SK-N-SH (cell line): ENCODE measurements at regions not wholly inside any gene's neighbourhood (a gene's known extent, or its start where the extent isn't known, plus 50 kb on each side); places are given as distances from the start of the nearest gene placed in this dataset.

Source experiments
- CTCF ChIA-PET: fragments of 300-600, 350-600 bp; formaldehyde crosslinking; extraction: SDS; loops from one replicate; lab custom pipeline; 2021; lab: Yijun Ruan, JAX
- POLR2A ChIA-PET: fragments of 350-600 bp; sonication (Branson Sonifier 250); formaldehyde crosslinking; extraction: SDS; loops from one replicate; lab custom pipeline; 2020; ENCODE audit warnings: antibody characterized with exemption, inconsistent platforms; lab: Yijun Ruan, JAX
- DNase-seq: peaks from one replicate; pipeline ENCODE4 v3.0.0; 2012
- H2AFZ ChIP-seq: fragments of 200-600 bp; sonication (generic); 2 replicates; pipeline ENCODE4 v1.8.1; 2016; ENCODE audit warnings: antibody characterized with exemption, mild to moderate bottlenecking, low read depth
- H3F3A ChIP-seq: fragments of 200-600 bp; sonication (generic); replicated peaks from 2 replicates; pipeline ENCODE3; 2016; ENCODE audit warnings: antibody characterized with exemption, mild to moderate bottlenecking; ENCODE audit not compliant: insufficient read depth
- H3K27ac ChIP-seq, 2 experiments: fragments of 200-500 bp in 1 of 2; fragments of 200-600 bp in 1 of 2; sonication (Bioruptor generic) in 1 of 2; sonication (generic), shearing (Covaris generic) in 1 of 2; 2 replicates each; pipeline versions ENCODE4 v1.5.1 to v1.6.1; 2014 to 2016; ENCODE audit warnings: low read depth in 2 of 2, inconsistent platforms in 1 of 2, low read length in 1 of 2, mild to moderate bottlenecking in 1 of 2, mixed read lengths in 1 of 2
- H3K27me3 ChIP-seq: fragments of 200-600 bp; sonication (generic), shearing (Covaris generic); 2 replicates; pipeline ENCODE4 v1.6.1; 2016; ENCODE audit warnings: mixed run types; ENCODE audit not compliant: insufficient read depth
- H3K36me3 ChIP-seq, 2 experiments: fragments of 200-500 bp in 1 of 2; fragments of 200-600 bp in 1 of 2; sonication (Bioruptor generic) in 1 of 2; sonication (generic) in 1 of 2; replicated peaks in 1 of 2; 2 replicates each; pipeline versions ENCODE3 to v1.5.1; 2014 to 2016; ENCODE audit warnings: low read length in 1 of 2, mild to moderate bottlenecking in 1 of 2; ENCODE audit not compliant: insufficient read depth in 2 of 2, control insufficient read depth in 1 of 2
- H3K4me1 ChIP-seq, 2 experiments: fragments of 200-500 bp in 1 of 2; fragments of 200-600 bp in 1 of 2; sonication (Bioruptor generic) in 1 of 2; sonication (generic), shearing (Covaris generic) in 1 of 2; 2 replicates each; pipeline versions ENCODE4 v1.5.1 to v1.6.1; 2014 to 2016; ENCODE audit warnings: low read depth in 1 of 2, low read length in 1 of 2, mixed run types in 1 of 2; ENCODE audit not compliant: insufficient read depth in 2 of 2, control insufficient read depth in 1 of 2
- H3K4me2 ChIP-seq: fragments of 200-600 bp; sonication (generic), shearing (Covaris generic); 2 replicates; pipeline ENCODE4 v1.6.1; 2017; ENCODE audit warnings: mixed run types
- H3K4me3 ChIP-seq, 2 experiments: fragments of 200-500 bp in 1 of 2; fragments of 200-600 bp in 1 of 2; sonication (Bioruptor generic) in 1 of 2; sonication (generic), shearing (Covaris generic) in 1 of 2; 2 replicates each; pipeline versions ENCODE4 v1.5.1 to v1.8.1; 2014 to 2016; ENCODE audit warnings: low read depth in 2 of 2, inconsistent platforms in 1 of 2, low read length in 1 of 2, mild to moderate bottlenecking in 1 of 2, mixed read lengths in 1 of 2, moderate library complexity in 1 of 2
- H3K79me2 ChIP-seq: fragments of 200-600 bp; sonication (generic); 2 replicates; pipeline ENCODE4 v1.8.1; 2017; ENCODE audit warnings: mild to moderate bottlenecking; ENCODE audit not compliant: insufficient read depth
- H3K9ac ChIP-seq: fragments of 200-600 bp; sonication (generic); 2 replicates; pipeline ENCODE4 v1.6.1; 2017; ENCODE audit warnings: mixed run types
- H3K9me2 ChIP-seq: fragments of 200-600 bp; sonication (generic); 2 replicates; pipeline ENCODE4 v1.6.1; 2017; ENCODE audit warnings: mixed run types
- H3K9me3 ChIP-seq: fragments of 200-600 bp; sonication (generic); 2 replicates; pipeline ENCODE4 v1.6.1; 2017; ENCODE audit warnings: mixed run types, mild to moderate bottlenecking, moderate library complexity
- H4K20me1 ChIP-seq: fragments of 200-600 bp; sonication (generic); 2 replicates; pipeline ENCODE4 v1.6.1; 2017; ENCODE audit warnings: mild to moderate bottlenecking, mixed run types; ENCODE audit not compliant: insufficient read depth
- CTCF ChIP-seq: fragments of 200-600 bp; sonication (generic); IDR thresholded peaks from 2 replicates; pipeline ENCODE4 v1.6.1; 2017; ENCODE audit warnings: antibody characterized with exemption, mild to moderate bottlenecking, moderate library complexity
- EZH2phosphoT487 ChIP-seq: fragments of 200-600 bp; sonication (generic); IDR thresholded peaks from 2 replicates; pipeline ENCODE4 v1.6.1; 2017; ENCODE audit warnings: low read depth, mixed run types, mild to moderate bottlenecking, antibody characterized with exemption, moderate library complexity, borderline replicate concordance
- FOSL2 ChIP-seq: IDR thresholded peaks from 2 replicates; pipeline ENCODE4 v1.4.0; 2012; ENCODE audit warnings: low read depth, mild to moderate bottlenecking, moderate library complexity, borderline replicate concordance
- FOXJ3 ChIP-seq: sonication (generic); formaldehyde crosslinking; IDR thresholded peaks from 2 replicates; pipeline ENCODE4 v1.5.1; 2020; ENCODE audit warnings: mild to moderate bottlenecking, missing genetic modification reagents
- JUND ChIP-seq: IDR thresholded peaks from 2 replicates; pipeline ENCODE4 v1.4.0; 2012
- MEF2A ChIP-seq: IDR thresholded peaks from 2 replicates; pipeline ENCODE4 v1.4.0; 2012; ENCODE audit warnings: low read depth, borderline replicate concordance
- POLR2AphosphoS5 ChIP-seq: IDR thresholded peaks from 2 replicates; pipeline ENCODE4 v1.6.1; 2012; ENCODE audit warnings: low read depth, low read length
- RAD21 ChIP-seq: IDR thresholded peaks from 2 replicates; pipeline ENCODE4 v1.6.1; 2012; ENCODE audit warnings: mild to moderate bottlenecking, low read length
- RFX5 ChIP-seq: IDR thresholded peaks from 2 replicates; pipeline ENCODE4 v1.6.1; 2012; ENCODE audit warnings: mild to moderate bottlenecking, improper control_type of control experiment, low read length
- SMC3 ChIP-seq: IDR thresholded peaks from 2 replicates; pipeline ENCODE4 v1.6.1; 2012; ENCODE audit warnings: low read depth, low read length, improper control_type of control experiment
- TAF1 ChIP-seq: IDR thresholded peaks from 2 replicates; pipeline ENCODE4 v1.6.1; 2012; ENCODE audit warnings: low read depth, mild to moderate bottlenecking, low read length, moderate library complexity, borderline replicate concordance
- TCF12 ChIP-seq: IDR thresholded peaks from 2 replicates; pipeline ENCODE4 v1.4.0; 2012
- TEAD4 ChIP-seq: IDR thresholded peaks from 2 replicates; pipeline ENCODE4 v1.4.0; 2012; ENCODE audit warnings: mild to moderate bottlenecking, borderline replicate concordance; ENCODE audit not compliant: insufficient read depth
- YY1 ChIP-seq: IDR thresholded peaks from 2 replicates; pipeline ENCODE4 v1.4.0; 2012; ENCODE audit warnings: low read depth, mild to moderate bottlenecking
- WGBS: methylation state at CpG from one replicate; pipeline ENCODE4 v1.1.6; 2017; ENCODE audit warnings: low lambda C conversion rate; 5-methylcytosine and 5-hydroxymethylcytosine counted together
- TF ChIP-seq, protein P1 (sequence below): IDR thresholded peaks from 2 replicates; pipeline ENCODE4; 2012
- TF ChIP-seq, protein P2 (sequence below): fragments of 150-350 bp; IDR thresholded peaks from 2 replicates; pipeline ENCODE4 v1.6.1; 2016; ENCODE audit warnings: mild to moderate bottlenecking, low read depth, low read length
- TF ChIP-seq, protein P3 (sequence below): IDR thresholded peaks from 2 replicates; pipeline ENCODE4 v1.6.1; 2012; ENCODE audit warnings: mild to moderate bottlenecking, low read depth, low read length, moderate library complexity
- TF ChIP-seq, protein P4 (sequence below): IDR thresholded peaks from 2 replicates; pipeline ENCODE4 v1.4.0; 2012; ENCODE audit warnings: low read depth

- Histone ChIP-seq H4K20me1 (no peaks in the 10 kb centered on the region), H3K27ac (no peak overlapping the region), H3F3A (no peaks in the 10 kb centered on the region), H3K27me3 (no peaks in the 10 kb centered on the region), H3K4me3 (no peak overlapping the region), H3K36me3 (no peaks in the 10 kb centered on the region), H3K9me2 (no peaks in the 10 kb centered on the region), H3K4me1 (peaks cover 33 to 36% of the 10 kb centered on the region in 2 experiments), H3K79me2 (no peaks in the 10 kb centered on the region), H3K9me3 (no peaks in the 10 kb centered on the region), H3K9ac (no peak overlapping the region), H3K4me2 (no peak overlapping the region), H2AFZ (no peak overlapping the region)
- POLR2A ChIA-PET = no interaction called here
- TF ChIP-seq FOSL2 (no peak), SMC3 (no peak), CTCF (no peak), JUND (no peak), TAF1 (no peak), TCF12 (no peak), FOXJ3 (no peak), MEF2A (no peak), RAD21 (no peak), RFX5 (no peak), EZH2phosphoT487 (no peak), POLR2AphosphoS5 (no peak), YY1 (no peak), TEAD4 (no peak)
- TF ChIP-seq, protein P1, sequence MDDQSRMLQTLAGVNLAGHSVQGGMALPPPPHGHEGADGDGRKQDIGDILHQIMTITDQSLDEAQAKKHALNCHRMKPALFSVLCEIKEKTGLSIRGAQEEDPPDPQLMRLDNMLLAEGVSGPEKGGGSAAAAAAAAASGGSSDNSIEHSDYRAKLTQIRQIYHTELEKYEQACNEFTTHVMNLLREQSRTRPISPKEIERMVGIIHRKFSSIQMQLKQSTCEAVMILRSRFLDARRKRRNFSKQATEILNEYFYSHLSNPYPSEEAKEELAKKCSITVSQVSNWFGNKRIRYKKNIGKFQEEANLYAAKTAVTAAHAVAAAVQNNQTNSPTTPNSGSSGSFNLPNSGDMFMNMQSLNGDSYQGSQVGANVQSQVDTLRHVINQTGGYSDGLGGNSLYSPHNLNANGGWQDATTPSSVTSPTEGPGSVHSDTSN = no peak
- TF ChIP-seq, protein P2, sequence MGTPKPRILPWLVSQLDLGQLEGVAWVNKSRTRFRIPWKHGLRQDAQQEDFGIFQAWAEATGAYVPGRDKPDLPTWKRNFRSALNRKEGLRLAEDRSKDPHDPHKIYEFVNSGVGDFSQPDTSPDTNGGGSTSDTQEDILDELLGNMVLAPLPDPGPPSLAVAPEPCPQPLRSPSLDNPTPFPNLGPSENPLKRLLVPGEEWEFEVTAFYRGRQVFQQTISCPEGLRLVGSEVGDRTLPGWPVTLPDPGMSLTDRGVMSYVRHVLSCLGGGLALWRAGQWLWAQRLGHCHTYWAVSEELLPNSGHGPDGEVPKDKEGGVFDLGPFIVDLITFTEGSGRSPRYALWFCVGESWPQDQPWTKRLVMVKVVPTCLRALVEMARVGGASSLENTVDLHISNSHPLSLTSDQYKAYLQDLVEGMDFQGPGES = no peak
- TF ChIP-seq, protein P3, sequence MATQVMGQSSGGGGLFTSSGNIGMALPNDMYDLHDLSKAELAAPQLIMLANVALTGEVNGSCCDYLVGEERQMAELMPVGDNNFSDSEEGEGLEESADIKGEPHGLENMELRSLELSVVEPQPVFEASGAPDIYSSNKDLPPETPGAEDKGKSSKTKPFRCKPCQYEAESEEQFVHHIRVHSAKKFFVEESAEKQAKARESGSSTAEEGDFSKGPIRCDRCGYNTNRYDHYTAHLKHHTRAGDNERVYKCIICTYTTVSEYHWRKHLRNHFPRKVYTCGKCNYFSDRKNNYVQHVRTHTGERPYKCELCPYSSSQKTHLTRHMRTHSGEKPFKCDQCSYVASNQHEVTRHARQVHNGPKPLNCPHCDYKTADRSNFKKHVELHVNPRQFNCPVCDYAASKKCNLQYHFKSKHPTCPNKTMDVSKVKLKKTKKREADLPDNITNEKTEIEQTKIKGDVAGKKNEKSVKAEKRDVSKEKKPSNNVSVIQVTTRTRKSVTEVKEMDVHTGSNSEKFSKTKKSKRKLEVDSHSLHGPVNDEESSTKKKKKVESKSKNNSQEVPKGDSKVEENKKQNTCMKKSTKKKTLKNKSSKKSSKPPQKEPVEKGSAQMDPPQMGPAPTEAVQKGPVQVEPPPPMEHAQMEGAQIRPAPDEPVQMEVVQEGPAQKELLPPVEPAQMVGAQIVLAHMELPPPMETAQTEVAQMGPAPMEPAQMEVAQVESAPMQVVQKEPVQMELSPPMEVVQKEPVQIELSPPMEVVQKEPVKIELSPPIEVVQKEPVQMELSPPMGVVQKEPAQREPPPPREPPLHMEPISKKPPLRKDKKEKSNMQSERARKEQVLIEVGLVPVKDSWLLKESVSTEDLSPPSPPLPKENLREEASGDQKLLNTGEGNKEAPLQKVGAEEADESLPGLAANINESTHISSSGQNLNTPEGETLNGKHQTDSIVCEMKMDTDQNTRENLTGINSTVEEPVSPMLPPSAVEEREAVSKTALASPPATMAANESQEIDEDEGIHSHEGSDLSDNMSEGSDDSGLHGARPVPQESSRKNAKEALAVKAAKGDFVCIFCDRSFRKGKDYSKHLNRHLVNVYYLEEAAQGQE = no peak
- TF ChIP-seq, protein P4, sequence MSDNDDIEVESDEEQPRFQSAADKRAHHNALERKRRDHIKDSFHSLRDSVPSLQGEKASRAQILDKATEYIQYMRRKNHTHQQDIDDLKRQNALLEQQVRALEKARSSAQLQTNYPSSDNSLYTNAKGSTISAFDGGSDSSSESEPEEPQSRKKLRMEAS = no peak
- CTCF ChIA-PET = interaction anchor here (1.1 kb wide), 1 partner anchor 277 kb away, joined by 4 read pairs; no protein-coding TSS in a partner anchor
- DNase-seq = no peak
- 75% methylated on average over 5 of the region's 5 CpGs for WGBS
These were observed 57.9 kb upstream of the PTGFRN start for GRCh38 chr1:116851846-116852245.
